H9 (cell line): ENCODE measurements at regions not wholly inside any gene's neighbourhood (a gene's known extent, or its start where the extent isn't known, plus 50 kb on each side); places are given as distances from the start of the nearest gene placed in this dataset.

ENCODE experiments used
- DNase-seq: peaks from one replicate; pipeline ENCODE4 v3.0.0-alpha.2; 2017
- H2AFZ ChIP-seq: one replicate; pipeline ENCODE4 v1.6.1; 2013; ENCODE audit warnings: mild to moderate bottlenecking, low read length, control low read depth, moderate library complexity
- H2AK5ac ChIP-seq: 2 replicates; pipeline ENCODE4 v1.6.1; 2013; ENCODE audit warnings: low read length, control low read depth, mixed read lengths; ENCODE audit not compliant: insufficient read length
- H2BK120ac ChIP-seq: one replicate; pipeline ENCODE4 v1.6.1; 2013; ENCODE audit warnings: low read depth, mild to moderate bottlenecking, low read length, control low read depth, inconsistent platforms; ENCODE audit not compliant: poor library complexity, severe bottlenecking
- H2BK12ac ChIP-seq: 2 replicates; pipeline ENCODE4 v1.6.1; 2013; ENCODE audit warnings: low read length, control low read depth, mixed read lengths, low read depth; ENCODE audit not compliant: insufficient read length
- H2BK15ac ChIP-seq: 2 replicates; pipeline ENCODE4 v1.6.1; 2013; ENCODE audit warnings: low read depth, low read length, control low read depth
- H2BK20ac ChIP-seq: one replicate; pipeline ENCODE4 v1.6.1; 2013; ENCODE audit warnings: low read depth, mild to moderate bottlenecking, low read length, control low read depth, inconsistent platforms; ENCODE audit not compliant: poor library complexity, severe bottlenecking
- H2BK5ac ChIP-seq: 2 replicates; pipeline ENCODE4 v1.6.1; 2013; ENCODE audit warnings: low read length, control low read depth, mixed read lengths; ENCODE audit not compliant: insufficient read length
- H3K14ac ChIP-seq: 2 replicates; pipeline ENCODE4 v1.6.1; 2013; ENCODE audit warnings: low read length, control low read depth; ENCODE audit not compliant: insufficient read depth
- H3K18ac ChIP-seq: 2 replicates; pipeline ENCODE4 v1.6.1; 2013; ENCODE audit warnings: low read depth, mild to moderate bottlenecking, mixed read lengths, low read length, control low read depth; ENCODE audit not compliant: insufficient read length
- H3K23ac ChIP-seq: 2 replicates; pipeline ENCODE4 v1.6.1; 2013; ENCODE audit warnings: low read length, control low read depth, mixed read lengths, low read depth; ENCODE audit not compliant: insufficient read length
- H3K23me2 ChIP-seq: 2 replicates; pipeline ENCODE4 v1.6.1; 2013; ENCODE audit warnings: low read depth, mild to moderate bottlenecking, mixed read lengths, low read length, control low read depth; ENCODE audit not compliant: insufficient read length, poor library complexity, severe bottlenecking
- H3K27ac ChIP-seq: 2 replicates; pipeline ENCODE4 v1.5.1; 2013; ENCODE audit warnings: low read length, control low read depth, mixed read lengths, low read depth; ENCODE audit not compliant: insufficient read length
- H3K27me3 ChIP-seq: 2 replicates; pipeline ENCODE4 v1.6.1; 2013; ENCODE audit warnings: low read length, control low read depth, inconsistent platforms; ENCODE audit not compliant: insufficient read depth
- H3K4ac ChIP-seq: 2 replicates; pipeline ENCODE4 v1.6.1; 2013; ENCODE audit warnings: low read depth, mild to moderate bottlenecking, control low read depth, inconsistent platforms, low read length, moderate library complexity
- H3K4me1 ChIP-seq: 2 replicates; pipeline ENCODE4 v1.6.1; 2013; ENCODE audit warnings: low read length, control low read depth, inconsistent platforms; ENCODE audit not compliant: insufficient read depth
- H3K4me2 ChIP-seq: 2 replicates; pipeline ENCODE4 v1.6.1; 2013; ENCODE audit warnings: low read length, control low read depth, mixed read lengths; ENCODE audit not compliant: insufficient read length, insufficient read depth
- H3K56ac ChIP-seq: 2 replicates; pipeline ENCODE4 v1.6.1; 2013; ENCODE audit warnings: low read depth, mild to moderate bottlenecking, mixed read lengths, low read length, control low read depth; ENCODE audit not compliant: insufficient read length
- H3K79me1 ChIP-seq: 2 replicates; pipeline ENCODE4 v1.6.1; 2013; ENCODE audit warnings: low read depth, mild to moderate bottlenecking, moderate library complexity, low read length, control low read depth, inconsistent platforms; ENCODE audit not compliant: insufficient read depth, poor library complexity, severe bottlenecking
- H3K79me2 ChIP-seq: 2 replicates; pipeline ENCODE4 v1.6.1; 2013; ENCODE audit warnings: low read length, control low read depth, inconsistent platforms; ENCODE audit not compliant: insufficient read depth
- H3K9ac ChIP-seq: 2 replicates; pipeline ENCODE4 v1.6.1; 2013; ENCODE audit warnings: low read length, control low read depth, mixed read lengths; ENCODE audit not compliant: insufficient read length; ENCODE audit errors: extremely low read depth
- H3K9me3 ChIP-seq: one replicate; pipeline ENCODE4 v1.6.1; 2013; ENCODE audit warnings: low read depth, low read length, inconsistent platforms; ENCODE audit not compliant: control insufficient read depth
- H3T11ph ChIP-seq: one replicate; pipeline ENCODE4 v1.6.1; 2013; ENCODE audit warnings: mild to moderate bottlenecking, low read length, control low read depth, inconsistent platforms
- H4K20me1 ChIP-seq: one replicate; pipeline ENCODE4 v1.6.1; 2013; ENCODE audit not compliant: control insufficient read depth, insufficient read length, insufficient read depth
- H4K5ac ChIP-seq: 2 replicates; pipeline ENCODE4 v1.6.1; 2013; ENCODE audit warnings: low read depth, mild to moderate bottlenecking, mixed read lengths, low read length, control low read depth; ENCODE audit not compliant: insufficient read length
- H4K8ac ChIP-seq: replicated peaks from 2 replicates; pipeline ENCODE4 v1.6.1; 2013; ENCODE audit warnings: low read length, control low read depth, mixed read lengths, low read depth; ENCODE audit not compliant: insufficient read length
- H4K91ac ChIP-seq: 2 replicates; pipeline ENCODE4 v1.6.1; 2013; ENCODE audit warnings: low read depth, mild to moderate bottlenecking, moderate library complexity, mixed read lengths, low read length, control low read depth; ENCODE audit not compliant: insufficient read length
- H3K27ac Mint-ChIP-seq, 3 experiments: 2 replicates in 2 of 3; 3 replicates in 1 of 3; pipeline ENCODE4 v1.8.0; 2020 to 2021; ENCODE audit warnings: mixed read lengths in 3 of 3, mild to moderate bottlenecking in 1 of 3, moderate library complexity in 1 of 3
- H3K27me3 Mint-ChIP-seq: 2 replicates; pipeline ENCODE4 v1.8.0; 2021; ENCODE audit warnings: low read depth, mild to moderate bottlenecking, moderate library complexity, mixed read lengths
- H3K36me3 Mint-ChIP-seq, 3 experiments: 2 replicates in 2 of 3; 3 replicates in 1 of 3; pipeline ENCODE4 v1.8.0; 2020 to 2021; ENCODE audit warnings: low read depth in 3 of 3, mixed read lengths in 3 of 3; ENCODE audit not compliant: insufficient read depth in 1 of 3
- H3K4me1 Mint-ChIP-seq, 2 experiments: 2 replicates each; pipeline ENCODE4 v1.8.0; 2020; ENCODE audit warnings: mixed read lengths in 2 of 2
- H3K4me3 Mint-ChIP-seq, 2 experiments: 2 replicates in 1 of 2; 3 replicates in 1 of 2; pipeline ENCODE4 v1.8.0; 2020 to 2021; ENCODE audit warnings: mild to moderate bottlenecking in 2 of 2, mixed read lengths in 2 of 2, moderate library complexity in 1 of 2
- H3K9me3 Mint-ChIP-seq, 2 experiments: 2 replicates in 1 of 2; 3 replicates in 1 of 2; pipeline ENCODE4 v1.8.0; 2020; ENCODE audit warnings: mild to moderate bottlenecking in 2 of 2, mixed read lengths in 2 of 2, moderate library complexity in 1 of 2
- WGBS: extraction: QIAGEN DNeasy Blood & Tissue Kit; methylation state at CpG from one replicate; pipeline ENCODE4 v1.1.7; 2013; ENCODE audit warnings: missing lambda C conversion rate, low lambda C conversion rate, mixed read lengths; ENCODE audit not compliant: insufficient read length; ENCODE audit errors: extremely low coverage; 5-methylcytosine and 5-hydroxymethylcytosine counted together
- TF ChIP-seq, protein P1 (sequence below): fragments of 200-600 bp; sonication (generic); conservative IDR thresholded peaks from 3 replicates; pipeline ENCODE4 v1.8.0; 2021; ENCODE audit warnings: antibody characterized with exemption, mild to moderate bottlenecking

GRCh38 chr9:92190536-92190790 lies 75.2 kb upstream of the SPTLC1 start:
- no peak overlapping the region for H2BK15ac ChIP-seq
- H2AFZ ChIP-seq = no peak overlapping the region
- H3K4me2 ChIP-seq = no peak overlapping the region
- no peaks in the 10 kb centered on the region for H3K27me3 ChIP-seq
- no peak overlapping the region for H2AK5ac ChIP-seq
- H3K18ac ChIP-seq = no peak overlapping the region
- no peaks in the 10 kb centered on the region for H4K20me1 ChIP-seq
- no peak overlapping the region for H4K91ac ChIP-seq
- H3K9ac ChIP-seq = no peak overlapping the region
- H3K23ac ChIP-seq = no peak overlapping the region
- H2BK12ac ChIP-seq = no peak overlapping the region
- H3K79me1 ChIP-seq = no peaks in the 10 kb centered on the region
- DNase-seq = no peak
- H2BK20ac ChIP-seq = no peak overlapping the region
- Mint-ChIP-seq H3K4me1 (peaks cover 2 to 9% of the 10 kb centered on the region in 2 experiments; a peak in 3 of 4 replicates), H3K27me3 (no peaks in the 10 kb centered on the region), H3K4me3 (no peak overlapping the region), H3K9me3 (no peaks in the 10 kb centered on the region), H3K27ac (no peak overlapping the region), H3K36me3 (no peaks in the 10 kb centered on the region)
- no peak overlapping the region for H2BK5ac ChIP-seq
- H3K9me3 ChIP-seq = no peaks in the 10 kb centered on the region
- no peak overlapping the region for H4K8ac ChIP-seq
- TF ChIP-seq, protein P1, sequence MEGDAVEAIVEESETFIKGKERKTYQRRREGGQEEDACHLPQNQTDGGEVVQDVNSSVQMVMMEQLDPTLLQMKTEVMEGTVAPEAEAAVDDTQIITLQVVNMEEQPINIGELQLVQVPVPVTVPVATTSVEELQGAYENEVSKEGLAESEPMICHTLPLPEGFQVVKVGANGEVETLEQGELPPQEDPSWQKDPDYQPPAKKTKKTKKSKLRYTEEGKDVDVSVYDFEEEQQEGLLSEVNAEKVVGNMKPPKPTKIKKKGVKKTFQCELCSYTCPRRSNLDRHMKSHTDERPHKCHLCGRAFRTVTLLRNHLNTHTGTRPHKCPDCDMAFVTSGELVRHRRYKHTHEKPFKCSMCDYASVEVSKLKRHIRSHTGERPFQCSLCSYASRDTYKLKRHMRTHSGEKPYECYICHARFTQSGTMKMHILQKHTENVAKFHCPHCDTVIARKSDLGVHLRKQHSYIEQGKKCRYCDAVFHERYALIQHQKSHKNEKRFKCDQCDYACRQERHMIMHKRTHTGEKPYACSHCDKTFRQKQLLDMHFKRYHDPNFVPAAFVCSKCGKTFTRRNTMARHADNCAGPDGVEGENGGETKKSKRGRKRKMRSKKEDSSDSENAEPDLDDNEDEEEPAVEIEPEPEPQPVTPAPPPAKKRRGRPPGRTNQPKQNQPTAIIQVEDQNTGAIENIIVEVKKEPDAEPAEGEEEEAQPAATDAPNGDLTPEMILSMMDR = no peak
- H3K4me1 ChIP-seq = no peaks in the 10 kb centered on the region
- no peaks in the 10 kb centered on the region for H3K23me2 ChIP-seq
- no peak overlapping the region for H3K27ac ChIP-seq
- no peak overlapping the region for H3K56ac ChIP-seq
- no peak overlapping the region for H3K4ac ChIP-seq
- no peak overlapping the region for H2BK120ac ChIP-seq
- no peak overlapping the region for H3T11ph ChIP-seq
- H4K5ac ChIP-seq = no peak overlapping the region
- H3K14ac ChIP-seq = no peak overlapping the region
- no CpG with 5 or more reads among the region's 2 CpGs for WGBS
- H3K79me2 ChIP-seq = no peaks in the 10 kb centered on the region
